GM21737 (cell line): ENCODE measurements at regions not wholly inside any gene's neighbourhood (a gene's known extent, or its start where the extent isn't known, plus 50 kb on each side); places are given as distances from the start of the nearest gene placed in this dataset.

Experiments
- ATAC-seq: cut with Tn5 transposase; IDR thresholded peaks from one replicate; pipeline ENCODE4 v1.9.1; 2021; ENCODE audit warnings: mild to moderate bottlenecking, moderate library complexity; ENCODE audit not compliant: unreplicated experiment

DNA sequence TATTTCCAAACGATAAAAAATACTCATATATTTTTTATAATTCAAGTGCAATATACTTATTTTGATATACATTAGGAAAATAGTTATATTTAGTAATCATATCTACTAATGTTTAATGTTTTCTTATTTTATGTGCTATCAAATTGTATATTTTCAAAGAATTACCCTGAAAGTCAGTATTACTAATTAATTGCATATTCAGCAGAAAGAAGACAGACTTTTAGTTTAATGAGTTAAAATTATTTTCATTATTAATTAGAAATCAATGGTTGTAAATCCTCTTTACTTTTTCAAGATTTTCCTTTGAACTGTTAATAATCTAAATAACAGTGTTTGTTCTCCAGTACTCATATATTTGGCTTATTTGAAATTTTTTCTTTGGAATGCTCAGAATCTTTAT lies 181.3 kb upstream of the NDST4 start:
- ATAC-seq = no peak

DNA sequence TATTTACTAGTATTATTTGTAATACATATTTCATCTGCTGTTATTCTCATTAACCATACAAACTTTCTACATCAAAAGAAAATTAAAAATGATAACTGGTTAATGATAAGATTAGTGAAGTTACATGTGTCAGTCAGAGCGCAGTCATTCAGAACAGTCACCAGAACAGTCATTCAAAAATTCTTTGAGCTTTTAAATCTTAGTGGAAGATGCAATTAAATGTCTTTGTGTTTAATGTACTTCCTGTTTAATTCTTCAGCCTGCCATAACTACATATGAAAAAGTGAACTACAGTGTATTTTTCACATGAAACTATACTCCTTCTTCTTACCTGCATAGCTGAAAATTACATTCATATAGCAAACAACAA lies 179.7 kb upstream of the NDST4 start:
- ATAC-seq = no peak

DNA sequence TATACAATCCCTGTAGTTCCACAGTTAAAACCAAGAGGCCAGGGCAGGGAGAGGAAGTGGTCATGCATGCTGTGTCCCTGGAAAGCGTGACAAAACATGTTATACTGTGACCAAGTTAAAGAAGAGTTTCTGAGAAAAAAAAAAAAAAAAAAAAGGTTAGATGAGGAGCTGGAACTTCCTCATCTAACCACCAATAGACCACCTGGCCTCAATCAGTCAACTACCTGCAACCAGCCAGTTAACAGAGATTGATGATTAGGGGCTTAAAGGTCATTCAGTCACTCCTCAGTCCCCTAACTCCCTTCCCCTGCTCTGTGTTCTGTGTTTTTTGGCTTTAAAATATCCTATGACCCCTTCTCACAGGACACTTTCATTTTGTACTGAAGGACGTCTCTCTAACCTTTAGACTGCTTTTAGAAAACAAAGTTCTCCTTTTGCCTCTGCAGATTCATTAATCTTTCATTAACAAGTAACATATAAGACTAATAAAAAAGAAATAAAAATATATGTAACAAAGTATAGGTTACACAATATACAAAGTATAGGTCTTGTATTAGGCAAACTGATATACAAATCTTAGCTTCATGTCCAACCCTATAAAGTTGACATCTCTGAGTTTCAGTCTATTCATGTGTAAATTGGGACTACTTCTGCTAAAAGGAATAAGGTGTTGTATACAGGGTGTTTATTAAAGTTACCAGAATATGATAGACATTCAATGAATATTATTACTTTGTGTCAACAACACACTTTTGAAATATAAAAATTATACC lies 179.1 kb upstream of the NDST4 start:
- ATAC-seq = no peak

DNA sequence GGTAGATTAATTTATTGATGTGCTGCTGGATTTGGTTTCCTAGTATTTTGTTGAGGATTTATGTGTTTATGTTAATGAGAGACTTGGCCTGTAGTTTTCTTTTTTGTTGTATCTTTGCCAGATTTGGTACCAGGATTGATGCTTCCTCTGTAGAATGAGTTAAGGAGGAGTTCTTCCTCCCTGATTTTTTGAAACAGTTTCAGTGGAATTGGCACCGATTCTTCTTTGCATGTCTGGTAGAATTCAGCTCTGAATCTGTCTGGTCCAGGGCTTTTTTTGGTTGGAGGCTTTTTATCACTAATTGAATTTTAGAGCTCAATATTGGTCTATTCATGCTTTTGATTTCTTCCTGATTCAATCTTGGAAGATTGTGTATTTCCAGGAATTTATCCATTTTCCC lies 174.0 kb upstream of the NDST4 start:
- no peak for ATAC-seq

DNA sequence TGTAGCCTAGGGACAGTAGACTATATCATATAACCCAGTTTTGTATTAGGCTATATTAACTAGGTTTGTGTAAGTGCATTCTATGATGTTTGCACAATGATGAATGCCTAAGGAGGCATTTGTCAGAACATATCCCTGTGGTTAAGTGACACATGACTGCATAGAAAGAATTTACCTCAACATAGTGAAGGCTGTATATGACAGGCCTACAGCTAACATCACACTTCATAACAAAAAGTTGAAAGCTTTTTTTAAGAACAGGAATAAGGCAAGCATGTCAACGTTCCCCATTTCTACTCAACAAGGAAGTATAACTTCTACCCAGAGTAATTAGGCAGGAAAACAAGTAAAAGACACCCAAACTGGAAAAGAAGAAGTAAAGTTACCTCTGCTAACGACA lies 165.9 kb upstream of the NDST4 start:
- ATAC-seq = no peak

DNA sequence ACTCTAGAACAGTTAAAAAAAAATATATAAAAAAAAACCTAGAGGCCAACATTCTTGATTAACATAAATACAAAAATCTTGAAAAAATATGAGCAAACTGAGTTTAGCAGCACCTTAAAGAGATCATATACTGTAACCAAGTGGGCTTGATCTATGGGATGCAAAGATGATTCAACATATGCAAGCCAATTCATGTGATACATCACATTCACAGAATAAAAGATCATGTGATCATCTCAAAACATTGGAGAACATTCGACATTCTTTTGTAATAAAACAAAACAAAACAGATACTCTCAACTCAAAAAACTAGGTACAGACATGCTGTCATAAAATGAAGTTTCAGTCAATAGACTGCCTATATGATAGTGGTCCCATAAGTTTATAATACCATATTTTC lies 165.4 kb upstream of the NDST4 start:
- ATAC-seq = no peak

DNA sequence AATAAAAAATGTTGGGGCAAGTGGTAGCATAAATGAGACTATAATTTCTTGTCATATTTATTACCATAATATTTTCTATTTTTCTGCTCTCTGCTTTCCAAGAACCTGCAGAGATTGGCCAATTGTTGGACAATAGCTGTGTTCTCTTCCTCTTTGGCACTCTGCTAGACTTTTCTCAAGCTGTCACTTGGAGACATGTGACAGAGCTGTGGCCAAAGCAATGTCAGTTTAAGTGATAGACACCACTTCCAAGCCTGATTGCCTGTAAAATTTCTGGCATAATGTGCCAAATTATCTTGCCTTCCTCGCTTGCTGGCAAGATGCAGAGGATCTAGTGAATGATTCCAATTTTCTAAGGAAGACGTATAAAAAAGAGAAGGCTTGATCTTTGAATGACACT lies 162.2 kb upstream of the NDST4 start:
- no peak for ATAC-seq

DNA sequence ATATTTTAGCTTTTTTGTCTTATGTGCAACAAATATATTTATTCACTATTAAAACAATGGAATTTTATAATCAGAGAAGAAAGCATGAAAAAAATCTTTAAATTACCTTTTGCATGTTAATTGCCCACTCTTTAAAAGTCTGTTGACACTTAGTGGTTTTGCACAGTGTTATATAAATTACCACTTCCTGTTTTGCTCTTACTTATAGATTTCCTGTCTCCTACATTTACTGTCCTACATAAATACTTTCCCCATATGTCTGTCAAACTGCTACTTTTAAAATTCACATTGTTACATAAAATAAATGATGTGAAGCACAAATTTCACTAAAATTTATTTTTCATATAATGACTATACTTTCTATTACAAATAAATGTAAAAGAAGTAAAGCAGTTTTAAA lies 161.1 kb upstream of the NDST4 start:
- peak; percentile 83 for ATAC-seq

DNA sequence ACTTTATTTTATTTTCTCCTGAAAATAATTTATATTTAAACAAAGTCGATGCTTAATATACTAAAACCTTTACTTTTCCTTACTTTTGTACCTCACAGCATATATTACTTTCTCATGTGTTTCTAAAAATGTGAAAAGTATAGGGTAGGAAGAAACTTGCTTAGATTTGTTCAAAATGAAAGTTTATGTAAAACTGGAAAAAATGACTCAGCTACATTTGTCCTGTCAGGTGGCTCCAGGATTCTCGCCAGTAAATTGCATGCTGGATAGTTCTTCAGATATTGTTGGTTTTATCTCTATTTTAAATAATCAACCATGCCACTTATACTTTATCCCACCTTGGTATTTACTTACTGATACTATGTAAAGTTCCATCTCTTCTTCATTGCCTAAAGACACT lies 159.2 kb upstream of the NDST4 start:
- ATAC-seq = no peak

DNA sequence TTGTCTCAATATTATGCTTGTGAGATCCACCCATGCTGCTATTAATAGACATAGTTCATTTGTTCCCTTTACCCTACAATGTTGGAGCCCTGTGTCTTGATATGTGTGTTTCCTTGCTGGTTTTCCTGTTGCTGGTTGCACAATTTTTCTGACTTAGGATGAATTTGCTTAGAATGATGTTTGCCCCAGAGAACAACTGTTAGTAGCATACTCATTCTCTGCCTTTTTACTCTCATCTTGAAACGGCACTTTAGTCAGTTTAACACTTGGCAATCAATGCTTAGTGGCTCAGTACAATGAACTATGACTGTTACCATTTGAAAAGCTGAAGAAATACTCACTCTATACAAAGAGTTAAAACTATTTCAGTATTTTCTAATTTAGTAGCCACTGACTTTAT lies 158.8 kb upstream of the NDST4 start:
- ATAC-seq = no peak

DNA sequence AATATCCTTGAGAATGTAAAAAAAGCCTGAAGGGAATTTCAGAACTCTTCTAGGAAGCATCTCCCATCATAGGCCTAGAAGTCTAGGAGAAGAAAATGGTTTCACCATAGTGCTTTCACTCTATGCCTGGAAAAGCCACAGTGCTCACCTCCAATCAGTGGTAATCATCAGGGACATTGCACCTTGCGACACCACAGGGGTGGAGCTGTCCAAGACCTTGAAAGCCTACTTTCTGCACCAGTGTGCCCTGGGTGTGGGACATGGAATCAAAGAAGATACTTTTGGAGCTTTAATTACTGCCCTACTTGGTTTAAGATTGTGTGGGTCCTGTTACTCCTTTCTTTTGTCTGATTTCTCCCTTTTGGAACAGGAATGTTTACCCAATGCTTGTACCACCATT lies 146.8 kb upstream of the NDST4 start:
- ATAC-seq = no peak

DNA sequence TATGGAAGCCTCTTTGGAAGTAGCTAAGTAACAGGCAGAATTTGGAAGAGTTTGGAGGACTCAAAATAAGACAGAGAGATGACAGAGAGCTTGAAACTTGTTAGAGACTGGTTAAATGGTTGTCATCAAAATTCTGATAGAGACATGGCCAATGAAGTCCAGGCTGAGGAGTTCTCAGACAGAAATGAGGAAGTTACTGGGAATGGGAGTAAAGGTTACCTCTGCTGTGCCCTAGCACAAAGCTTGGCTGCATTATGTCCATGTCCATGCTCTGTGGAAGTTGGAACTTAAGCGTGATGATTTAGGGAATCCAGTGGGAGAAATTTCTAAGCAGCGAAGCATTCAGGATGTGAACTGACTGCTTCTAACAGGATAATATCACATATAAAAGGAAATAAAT lies 146.2 kb upstream of the NDST4 start:
- ATAC-seq = no peak

DNA sequence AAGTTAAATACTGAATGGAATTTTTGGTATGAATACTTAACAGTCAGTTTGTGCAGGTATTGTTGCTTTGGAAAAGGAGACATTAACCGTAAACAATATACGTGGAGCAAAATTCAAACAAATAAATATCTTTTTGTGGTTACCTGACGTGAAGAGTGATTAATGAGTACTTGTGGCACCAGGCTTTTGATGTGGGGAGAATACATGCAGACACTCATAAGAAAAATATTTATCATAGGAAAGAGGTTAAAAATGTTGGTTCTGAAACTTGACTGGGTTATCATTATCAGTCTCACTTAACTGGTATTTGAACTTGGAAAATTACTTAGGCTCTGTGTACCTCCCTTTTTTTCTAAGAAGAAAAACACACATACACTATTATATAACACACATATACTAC lies 136.4 kb upstream of the NDST4 start:
- no peak for ATAC-seq

DNA sequence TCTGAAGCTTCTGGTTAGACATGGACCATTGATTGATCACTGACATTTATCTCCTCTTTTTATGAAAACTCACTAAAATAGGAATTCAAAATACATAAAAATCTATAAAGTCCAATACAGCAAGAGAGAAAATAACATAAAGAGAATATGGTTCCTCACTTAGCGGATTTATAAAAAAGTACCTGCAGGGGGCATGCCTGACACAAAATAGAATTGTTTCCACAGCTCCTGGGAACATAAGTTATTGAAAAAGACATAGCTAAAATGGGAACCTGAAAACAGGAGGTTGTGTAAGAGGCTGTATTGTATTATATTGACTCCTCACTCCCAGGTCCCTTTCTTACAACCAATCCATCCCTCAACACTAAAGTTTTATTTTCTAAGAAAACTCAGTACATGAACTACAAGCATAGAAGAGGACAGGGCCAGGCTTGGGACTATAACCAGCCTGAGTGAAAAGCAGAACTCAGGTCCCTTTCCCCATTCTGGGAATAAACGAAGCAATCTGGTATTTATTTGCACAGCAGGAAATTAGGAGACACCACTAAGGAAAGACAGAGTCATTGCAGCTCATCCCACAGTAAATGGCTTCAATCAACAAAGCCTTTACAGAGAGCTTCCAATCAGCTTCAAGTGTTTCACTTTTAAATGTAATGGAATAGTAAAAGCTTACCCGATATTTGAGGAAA lies 121.1 kb upstream of the NDST4 start:
- ATAC-seq = no peak

DNA sequence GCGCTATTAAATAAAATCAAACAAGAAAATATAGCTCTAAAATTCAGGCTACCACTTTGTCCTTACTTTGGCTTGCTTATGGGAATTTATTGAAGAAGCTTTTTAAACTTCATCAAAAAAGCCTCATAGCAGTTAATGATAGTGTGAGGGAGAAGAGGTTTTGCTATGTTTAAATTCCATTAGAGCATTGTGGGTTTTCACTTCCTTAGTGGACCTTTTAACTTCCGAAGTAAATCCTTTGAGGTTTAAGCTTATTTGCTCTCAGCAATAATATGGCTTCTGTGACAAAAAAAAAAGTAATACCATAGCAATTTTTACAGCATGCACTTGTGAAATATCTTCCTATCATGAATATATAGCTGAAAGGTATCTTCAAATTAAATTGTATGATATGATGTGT lies 120.2 kb upstream of the NDST4 start:
- ATAC-seq = no peak

DNA sequence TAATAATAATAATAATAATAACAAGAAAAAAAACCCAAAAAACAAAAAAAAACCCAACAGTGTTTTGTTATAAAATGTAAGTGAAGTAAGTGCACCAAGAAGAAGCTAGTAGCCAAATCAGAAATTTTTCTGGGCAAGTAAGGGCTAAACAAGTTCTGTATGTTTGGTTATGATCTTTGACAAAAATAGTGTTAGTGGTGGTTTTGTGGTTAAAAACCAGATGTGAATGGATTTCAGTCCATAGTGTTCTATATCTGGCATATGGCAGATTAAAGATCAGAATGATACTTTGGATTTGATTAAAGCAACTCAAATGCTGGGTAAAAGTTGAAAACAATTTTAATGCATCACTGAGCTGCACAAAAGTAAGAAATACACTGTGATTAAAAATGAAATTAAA lies 116.5 kb upstream of the NDST4 start:
- ATAC-seq = no peak

DNA sequence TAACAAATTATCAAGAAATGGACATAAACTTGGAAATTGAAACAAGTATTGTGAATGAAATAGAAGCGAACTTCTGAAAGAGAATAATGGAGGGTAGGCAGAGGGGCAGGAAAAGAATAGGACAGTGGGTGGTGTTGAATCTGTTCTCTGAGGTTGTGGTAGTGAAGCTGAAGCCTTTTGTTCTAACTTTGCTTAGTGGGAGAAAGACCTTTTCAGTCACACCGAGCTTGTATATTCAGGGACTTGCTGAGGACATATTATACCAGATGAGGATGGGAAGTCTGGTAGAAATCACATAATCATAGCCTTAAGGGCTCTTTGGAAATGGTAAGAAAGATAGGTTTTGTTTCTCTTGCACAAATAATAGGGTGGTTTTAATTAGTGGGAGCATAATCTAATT lies 115.4 kb upstream of the NDST4 start:
- no peak for ATAC-seq

DNA sequence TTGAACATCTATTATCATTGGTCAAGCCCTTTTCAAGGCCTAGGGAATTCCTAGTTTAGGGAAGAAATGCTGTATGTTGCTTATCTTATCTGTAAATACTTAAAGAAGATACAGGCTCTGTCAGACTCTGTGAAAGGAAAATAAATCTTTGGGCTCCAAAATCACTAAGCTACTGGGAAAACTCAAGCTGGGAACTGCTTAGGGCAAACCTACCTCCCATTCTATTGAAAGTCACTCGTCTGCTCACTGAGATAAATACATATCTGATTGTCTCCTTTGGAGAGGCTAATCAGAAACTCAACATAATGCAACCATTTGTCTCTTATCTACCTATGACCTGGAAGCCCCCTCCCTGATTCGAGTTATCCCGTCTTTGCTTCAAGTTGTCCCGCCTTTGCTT lies 108.6 kb upstream of the NDST4 start:
- ATAC-seq = no peak

DNA sequence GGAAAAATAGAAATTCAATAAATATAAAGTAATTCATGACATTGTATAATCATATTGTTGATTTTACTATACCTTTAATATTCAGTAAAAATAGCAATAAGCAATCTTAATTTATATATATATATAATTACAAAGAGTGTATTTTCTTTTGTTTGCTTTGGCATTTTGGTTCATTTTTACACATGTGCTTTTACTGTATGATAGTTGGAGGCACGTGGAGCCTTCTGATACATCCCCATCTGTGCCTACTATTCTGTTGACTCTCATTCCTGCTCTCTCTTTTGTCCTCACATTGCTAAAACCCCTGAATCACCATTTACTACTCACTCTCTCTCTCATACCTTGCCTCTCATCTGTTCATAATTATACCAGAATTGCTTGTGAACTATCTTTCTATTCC lies 106.4 kb upstream of the NDST4 start:
- ATAC-seq = no peak

DNA sequence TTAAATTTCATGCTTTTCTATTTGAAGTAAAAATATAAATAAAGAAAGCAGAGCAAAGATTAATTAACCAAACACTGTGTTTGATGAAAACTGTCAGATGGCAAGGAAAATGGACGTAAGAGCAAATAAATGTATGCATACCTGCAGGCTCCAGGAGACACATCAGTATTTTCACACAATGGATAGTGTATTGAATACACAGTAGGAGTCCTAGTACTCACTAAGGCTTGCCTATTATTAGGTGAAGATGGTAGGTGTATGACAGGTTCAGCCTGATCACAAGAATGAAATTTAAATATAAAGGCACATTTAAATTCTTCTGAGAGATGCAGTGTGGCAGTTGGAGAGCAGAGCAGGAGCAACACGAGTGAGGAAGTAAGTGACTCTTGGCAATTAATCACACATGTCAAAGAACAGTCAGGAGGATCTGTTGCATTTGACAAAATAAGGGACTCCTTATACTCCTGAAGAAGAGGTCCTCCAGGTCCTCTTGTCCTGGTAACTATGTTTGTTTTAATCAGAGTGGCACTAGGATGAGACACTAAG lies 106.0 kb upstream of the NDST4 start:
- ATAC-seq = no peak

DNA sequence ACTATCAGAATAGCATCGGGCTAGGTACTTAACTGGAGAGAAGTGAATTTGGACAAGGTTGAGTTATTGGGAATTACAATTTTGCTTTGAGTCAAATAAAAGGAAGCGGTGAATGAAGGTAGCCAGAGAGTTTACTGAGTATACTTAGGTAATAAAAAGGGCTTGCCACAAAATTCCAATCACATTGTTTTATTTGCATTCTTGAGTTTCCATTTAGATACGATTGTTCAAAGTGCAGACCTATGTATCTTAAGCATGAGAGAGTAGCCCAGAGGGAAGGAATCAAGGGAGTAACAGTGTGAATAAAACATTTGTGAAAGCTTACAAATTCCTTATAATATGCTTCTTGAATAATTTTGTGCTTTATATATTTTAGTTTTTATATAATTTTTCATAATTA lies 102.5 kb upstream of the NDST4 start:
- no peak for ATAC-seq

DNA sequence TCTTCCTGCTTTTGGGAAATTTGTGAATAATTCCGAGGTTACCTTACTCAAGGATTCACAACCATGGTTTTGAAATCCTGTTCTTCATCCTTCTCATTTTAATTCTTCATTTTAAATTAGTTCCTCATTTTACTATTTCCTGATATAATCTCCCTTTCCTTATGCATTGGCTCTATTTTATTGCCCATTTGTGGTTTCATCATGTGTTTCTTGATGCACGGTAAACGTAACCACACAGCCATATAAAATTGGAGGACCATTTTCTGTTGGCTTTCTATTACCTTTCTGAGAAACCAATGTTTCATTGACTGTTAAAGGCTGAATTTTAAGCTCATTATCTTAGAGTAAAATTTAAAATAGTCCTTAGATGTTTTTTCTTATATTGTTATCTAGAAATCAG lies 100.3 kb upstream of the NDST4 start:
- no peak for ATAC-seq

DNA sequence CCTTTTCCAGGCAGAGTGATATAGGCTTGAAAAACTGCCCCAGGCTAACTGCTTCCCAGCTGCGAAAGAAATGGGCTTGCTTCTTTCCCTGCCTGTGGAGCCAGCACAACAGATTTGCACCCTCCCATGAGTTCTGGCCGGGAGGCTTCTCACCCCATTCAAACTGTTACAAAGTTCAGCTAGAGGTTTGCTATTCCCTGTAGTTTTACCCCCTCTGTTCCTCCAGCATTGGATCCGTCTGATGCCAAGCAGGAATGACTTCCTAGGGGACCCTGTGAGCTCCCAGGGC lies 87.6 kb upstream of the NDST4 start:
- no peak for ATAC-seq
